GM21786 (cell line): ENCODE measurements at regions not wholly inside any gene's neighbourhood (a gene's known extent, or its start where the extent isn't known, plus 50 kb on each side); places are given as distances from the start of the nearest gene placed in this dataset.
"Not testable (repeated sequence)": the region's sequence is repeated elsewhere in the genome, so short reads cannot be mapped to it uniquely, and the experiment has no call there.

ENCODE experiments used
- ATAC-seq: cut with Tn5 transposase; IDR thresholded peaks from one replicate; pipeline ENCODE4 v1.9.1; 2021; ENCODE audit not compliant: unreplicated experiment

- no peak for ATAC-seq
Measured at GRCh38 chr2:125584732-125585131, 1071.2 kb upstream of the GYPC start.

- no peak for ATAC-seq
Measured at GRCh38 chr2:125588780-125589179, 1067.2 kb upstream of the GYPC start.

- ATAC-seq = no peak
Measured at GRCh38 chr2:125591954-125592353, 1064.0 kb upstream of the GYPC start.

GRCh38 chr2:125593036-125593435, 1062.9 kb upstream of the GYPC start:
- ATAC-seq = no peak

- ATAC-seq = no peak
Measured at GRCh38 chr2:125596612-125597011, 1059.3 kb upstream of the GYPC start.

GRCh38 chr2:125615438-125615837, 1040.5 kb upstream of the GYPC start:
- ATAC-seq = no peak

- ATAC-seq = no peak
Measured at GRCh38 chr2:125630377-125630776, 1025.6 kb upstream of the GYPC start.

GRCh38 chr2:125634662-125635061, 1021.3 kb upstream of the GYPC start:
- no peak for ATAC-seq

GRCh38 chr2:125638345-125638744, 1017.6 kb upstream of the GYPC start:
- ATAC-seq = no peak

- no peak for ATAC-seq
Measured at GRCh38 chr2:125642032-125642431, 1013.9 kb upstream of the GYPC start.

- ATAC-seq = no peak
Measured at GRCh38 chr2:125643128-125643527, 1012.8 kb upstream of the GYPC start.

GRCh38 chr2:125643585-125643984, 1012.4 kb upstream of the GYPC start:
- ATAC-seq = no peak

GRCh38 chr2:125644257-125644656, 1011.7 kb upstream of the GYPC start:
- ATAC-seq = no peak

- no peak for ATAC-seq
Measured at GRCh38 chr2:125652280-125652679, 1003.7 kb upstream of the GYPC start.

GRCh38 chr2:125654226-125654625, 1001.7 kb upstream of the GYPC start:
- ATAC-seq = no peak

- ATAC-seq = no peak
Measured at GRCh38 chr2:125656190-125656589, 999.8 kb upstream of the GYPC start.

- no peak for ATAC-seq
Measured at GRCh38 chr2:125658583-125658982, 997.4 kb upstream of the GYPC start.

- not testable (repeated sequence) for ATAC-seq
Measured at GRCh38 chr2:125660369-125660768, 995.6 kb upstream of the GYPC start.

GRCh38 chr2:125667630-125668029, 988.3 kb upstream of the GYPC start:
- ATAC-seq = no peak

- no peak for ATAC-seq
Measured at GRCh38 chr2:125679903-125680302, 976.1 kb upstream of the GYPC start.

GRCh38 chr2:125680809-125681208, 975.1 kb upstream of the GYPC start:
- no peak for ATAC-seq

GRCh38 chr2:125681576-125681975, 974.4 kb upstream of the GYPC start:
- ATAC-seq = no peak

GRCh38 chr2:125681976-125682805, 973.8 kb upstream of the GYPC start:
- ATAC-seq = no peak
